SK-N-DZ (cell line): ENCODE measurements at regions not wholly inside any gene's neighbourhood (a gene's known extent, or its start where the extent isn't known, plus 50 kb on each side); places are given as distances from the start of the nearest gene placed in this dataset.
A peak's percentile ranks its signal among the peaks of the same experiment; 100 is the strongest.
"Not testable (repeated sequence)": the region's sequence is repeated elsewhere in the genome, so short reads cannot be mapped to it uniquely, and the experiment has no call there.

Experiments
- DNase-seq: peaks from one replicate; pipeline ENCODE4 v3.0.0-alpha.2; 2015; ENCODE audit warnings: low spot score

DNA sequence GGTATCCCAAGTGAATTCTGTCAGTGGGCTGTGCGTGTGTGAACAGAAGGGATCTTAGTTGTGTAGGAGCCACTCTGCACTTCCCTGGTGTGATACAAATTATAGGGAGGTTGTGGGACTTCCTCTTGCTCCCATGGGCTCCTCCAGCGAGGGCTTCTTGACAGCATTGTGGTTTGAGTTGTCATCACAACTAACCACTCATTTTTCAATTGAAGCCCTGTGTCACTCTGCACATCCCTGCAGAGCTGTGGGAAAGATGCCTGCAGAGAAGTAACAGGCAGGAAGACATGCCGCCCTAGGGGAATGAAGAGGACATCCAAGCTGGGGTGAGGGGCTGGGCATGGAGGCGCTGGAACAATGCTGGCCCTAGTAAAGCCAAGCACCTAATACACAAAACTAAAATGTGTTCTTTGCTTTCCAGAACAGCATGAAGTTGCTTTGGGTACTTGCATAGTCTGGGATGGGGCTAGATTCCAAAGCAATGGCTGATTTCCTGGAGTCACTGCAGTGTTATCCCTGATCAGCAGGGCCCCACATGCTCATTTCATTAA lies 692.5 kb downstream of the TOX3 start:
- no peak for DNase-seq

DNA sequence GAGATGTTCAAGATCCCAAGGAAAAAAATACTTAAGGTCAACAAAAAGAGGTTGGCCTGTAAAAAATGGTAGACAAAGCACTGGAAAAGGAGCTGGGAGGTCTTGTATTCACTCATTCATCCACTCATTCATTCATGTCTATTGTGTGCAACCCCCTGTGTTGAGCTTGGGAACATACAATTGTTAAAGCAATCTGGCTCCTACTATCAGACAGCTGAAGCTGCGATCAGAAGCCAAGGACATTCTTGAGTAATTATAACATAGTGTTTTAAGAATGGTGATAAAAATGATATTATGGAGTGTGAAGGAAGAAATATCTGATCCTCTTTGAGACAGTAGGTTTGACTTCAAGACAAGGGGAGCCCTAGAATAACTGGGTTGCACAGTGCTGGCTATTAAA lies 693.4 kb downstream of the TOX3 start:
- no peak for DNase-seq

DNA sequence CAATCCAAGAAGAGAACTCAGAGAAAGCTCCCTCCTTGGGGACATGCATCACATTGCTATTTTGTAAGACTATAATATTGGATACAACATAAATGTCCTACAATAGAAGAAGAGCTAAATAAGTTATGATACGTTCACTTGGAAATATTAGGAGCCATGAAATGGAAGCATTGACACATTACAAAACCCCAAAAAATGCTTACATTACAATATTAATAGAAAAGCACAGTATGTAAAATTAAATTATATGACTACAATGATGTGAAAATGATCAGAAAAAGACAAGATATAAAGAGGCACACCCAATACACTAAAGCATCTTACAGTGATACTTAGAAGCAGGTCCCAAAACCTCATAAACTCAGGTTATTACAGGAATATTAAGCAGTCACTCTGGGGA lies 694.1 kb downstream of the TOX3 start:
- no peak for DNase-seq

DNA sequence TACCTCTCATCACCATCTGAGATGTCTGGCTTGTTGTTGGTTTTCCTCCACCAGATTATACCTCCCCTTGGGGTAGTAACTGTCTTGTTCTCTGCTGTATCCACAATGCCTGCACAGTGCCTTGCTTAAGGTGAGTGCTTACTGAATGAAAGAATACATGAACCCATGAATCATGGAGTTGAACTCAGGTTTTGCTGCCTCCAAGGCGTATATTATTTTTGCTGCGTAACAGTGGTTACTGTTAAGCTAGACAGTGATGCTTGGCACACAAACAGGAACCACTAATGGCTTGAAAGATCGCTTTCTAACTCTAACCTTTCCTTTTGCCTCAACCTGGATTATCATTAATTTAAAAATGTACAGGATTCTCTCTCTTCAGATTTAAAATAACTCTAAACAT lies 695.8 kb downstream of the TOX3 start:
- DNase-seq: no peak

DNA sequence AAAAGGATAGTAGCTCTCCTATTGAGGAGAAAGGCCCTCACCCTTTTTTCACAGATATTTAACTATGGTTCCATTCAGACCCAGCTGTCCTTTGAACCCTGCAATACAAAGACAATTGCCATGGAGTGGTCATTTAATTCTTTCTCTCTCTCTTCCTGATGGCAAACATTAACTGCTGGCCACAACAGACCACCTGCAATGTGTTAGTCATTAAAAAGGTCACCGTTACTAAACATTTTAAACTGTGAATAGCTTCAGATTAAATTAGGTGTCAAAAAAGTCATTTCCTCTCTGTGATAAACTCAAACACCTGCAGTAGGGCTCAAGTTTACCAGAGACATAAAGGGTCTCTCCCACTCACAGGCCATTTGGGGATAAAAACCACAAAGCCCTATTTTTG lies 697.2 kb downstream of the TOX3 start:
- no peak for DNase-seq

DNA sequence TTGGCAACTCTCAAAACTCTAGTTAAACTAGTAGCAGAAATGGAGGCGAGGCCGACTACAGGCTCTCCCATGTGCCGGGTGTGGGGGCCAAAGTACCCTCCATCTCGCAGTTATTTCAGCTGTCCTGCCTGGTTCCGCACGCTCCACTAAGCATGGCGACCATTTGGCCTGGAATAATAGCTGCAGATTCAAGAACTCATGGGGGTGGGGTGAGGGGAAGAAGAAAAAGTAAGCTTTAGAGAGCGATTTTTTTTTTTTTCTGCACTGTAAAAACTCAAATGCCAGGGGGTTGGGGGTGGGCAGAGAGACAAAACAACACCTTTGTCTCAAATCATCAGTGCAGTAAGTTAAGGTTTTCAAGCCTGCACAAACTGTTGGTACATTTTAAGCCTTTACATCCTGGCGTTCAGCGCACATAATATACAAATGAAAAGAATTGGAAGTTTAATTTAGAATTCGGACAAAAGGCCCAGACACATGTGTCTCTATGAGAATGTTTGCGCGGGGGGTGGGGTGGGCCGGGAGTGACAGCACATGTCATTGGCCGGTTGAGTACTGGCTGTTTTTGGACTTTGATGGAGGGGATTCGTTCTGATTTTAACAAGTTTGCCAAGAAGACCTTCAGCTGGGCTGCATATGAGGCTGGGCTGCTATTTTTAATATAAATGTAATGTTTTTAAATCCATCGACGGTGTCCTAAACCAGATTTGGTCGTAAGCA lies 694.7 kb upstream of the SALL1 start:
- no peak for DNase-seq

DNA sequence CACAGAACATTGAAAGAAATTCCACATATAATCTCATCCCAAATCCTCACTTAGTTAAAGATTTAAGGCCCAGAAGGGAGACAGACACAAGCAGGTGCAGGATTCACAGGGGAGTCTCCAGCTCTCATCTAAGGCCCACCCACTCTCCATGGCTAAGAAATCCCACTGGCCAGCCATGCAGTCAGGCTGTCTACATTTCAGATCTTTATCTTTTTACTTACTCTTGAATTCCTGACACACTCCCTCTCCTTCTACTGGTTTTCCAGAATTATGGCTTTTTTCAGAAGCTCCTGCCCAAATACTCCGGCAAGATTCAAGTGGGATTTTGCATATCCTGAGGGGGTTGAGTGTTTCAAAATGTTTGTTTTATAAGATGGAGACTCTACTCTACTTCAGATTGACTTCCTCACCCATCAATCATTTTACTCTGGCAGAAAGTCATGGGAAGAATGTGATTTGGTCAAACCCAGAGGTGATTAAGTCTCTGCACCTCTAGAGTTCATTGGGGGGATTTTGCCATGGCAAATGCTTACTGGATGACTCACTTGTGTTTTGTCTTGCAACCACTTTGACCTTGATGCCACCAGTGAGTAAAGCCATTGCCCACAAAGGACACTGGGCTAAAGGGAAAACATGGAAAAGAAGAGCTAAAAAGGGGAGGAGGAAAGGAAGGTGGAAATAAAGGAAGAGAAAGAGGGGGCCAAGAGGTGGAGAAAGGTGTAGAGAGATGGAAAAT lies 688.8 kb upstream of the SALL1 start:
- peak; percentile 30 for DNase-seq

DNA sequence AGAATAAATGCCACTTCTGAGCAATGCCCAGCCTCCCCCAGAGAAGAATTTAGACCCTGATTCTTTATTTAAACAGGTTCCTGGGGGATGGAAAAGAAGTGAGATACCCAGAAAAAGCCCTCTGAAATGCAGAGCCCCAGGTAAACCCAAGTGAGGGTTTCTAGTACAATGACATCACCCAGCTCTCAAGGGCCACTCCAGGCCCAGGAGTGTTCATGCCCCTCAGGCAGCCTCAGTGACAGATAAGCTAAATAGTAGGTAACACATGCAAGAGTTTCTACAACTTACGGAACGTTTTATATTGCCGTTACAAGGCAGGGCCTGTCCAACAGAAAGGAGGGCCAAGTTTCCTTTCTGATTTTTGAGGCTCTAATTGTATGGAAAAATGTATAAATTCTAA lies 683.7 kb upstream of the SALL1 start:
- no peak for DNase-seq

DNA sequence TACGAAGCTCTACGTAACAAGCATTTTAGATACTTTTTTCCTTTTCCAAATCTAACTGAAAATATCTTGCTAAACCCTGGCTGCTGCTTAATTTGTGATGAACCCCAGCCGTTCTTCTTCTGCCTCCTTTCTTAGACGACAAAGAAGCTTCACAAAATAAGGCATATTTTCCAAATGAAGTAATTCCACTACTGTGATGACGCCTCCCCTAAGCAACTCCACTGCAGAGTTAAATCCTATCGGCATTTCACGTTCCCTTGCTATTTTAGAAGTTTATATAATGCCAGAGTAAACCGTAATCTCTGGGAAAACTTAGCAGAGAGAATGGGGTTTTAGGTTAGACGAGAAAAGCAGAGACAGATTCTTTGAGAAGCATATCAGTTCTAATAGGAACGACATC lies 683.1 kb upstream of the SALL1 start:
- no peak for DNase-seq

DNA sequence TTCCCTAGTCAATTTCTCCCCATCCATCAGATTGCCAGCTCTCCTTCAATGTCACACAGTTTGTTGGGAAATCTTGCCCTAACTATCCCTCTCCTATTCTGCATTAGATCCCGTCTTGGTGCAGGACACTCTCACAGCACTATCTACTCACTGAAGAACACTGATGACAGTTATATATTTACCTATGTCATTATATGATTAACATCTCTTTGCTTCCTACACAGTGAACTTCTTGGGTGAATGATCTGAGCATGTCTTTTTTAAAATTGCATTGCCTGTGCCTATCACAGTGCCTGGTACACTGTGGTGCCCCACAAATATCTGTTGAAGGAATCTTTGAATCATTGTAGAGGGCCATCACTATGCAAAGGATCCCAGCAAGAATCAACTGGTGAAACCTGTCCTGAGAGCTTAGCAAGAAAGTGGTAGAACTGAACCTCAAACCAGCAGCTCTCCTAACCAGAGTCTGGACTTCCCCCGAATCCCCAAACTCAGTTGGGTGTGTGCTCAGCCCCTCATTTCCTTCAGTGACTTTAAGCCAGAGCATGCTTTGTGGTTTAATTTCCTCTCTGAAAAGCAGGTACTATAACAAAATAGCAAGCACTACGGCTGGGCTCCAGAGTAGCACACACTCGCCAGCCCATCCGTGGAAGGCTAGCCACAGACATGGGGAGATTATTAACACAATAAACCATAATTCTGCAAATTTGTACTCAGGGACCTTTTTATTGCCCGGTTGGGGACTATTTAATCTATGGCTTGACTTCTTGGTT lies 680.7 kb upstream of the SALL1 start:
- no peak for DNase-seq

DNA sequence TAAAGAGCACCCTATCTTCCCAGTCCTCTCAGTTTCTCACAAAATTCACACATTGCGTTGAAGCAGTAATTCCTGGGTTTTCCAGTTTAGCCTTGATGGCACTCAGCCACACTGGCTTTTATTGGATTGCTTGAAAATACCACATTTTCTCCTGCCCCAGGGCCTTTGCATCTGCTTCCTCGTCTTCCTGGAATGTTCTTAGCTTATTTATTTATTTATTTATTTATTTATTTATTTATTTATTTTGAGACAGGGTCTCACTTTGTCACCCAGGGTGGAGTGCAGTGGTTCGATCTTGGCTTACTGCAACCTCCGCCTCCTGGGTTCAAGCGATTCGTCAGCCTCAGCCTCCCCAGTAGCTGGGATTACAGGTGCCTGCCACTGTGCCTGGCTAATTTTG lies 680.0 kb upstream of the SALL1 start:
- DNase-seq: not testable (repeated sequence)

DNA sequence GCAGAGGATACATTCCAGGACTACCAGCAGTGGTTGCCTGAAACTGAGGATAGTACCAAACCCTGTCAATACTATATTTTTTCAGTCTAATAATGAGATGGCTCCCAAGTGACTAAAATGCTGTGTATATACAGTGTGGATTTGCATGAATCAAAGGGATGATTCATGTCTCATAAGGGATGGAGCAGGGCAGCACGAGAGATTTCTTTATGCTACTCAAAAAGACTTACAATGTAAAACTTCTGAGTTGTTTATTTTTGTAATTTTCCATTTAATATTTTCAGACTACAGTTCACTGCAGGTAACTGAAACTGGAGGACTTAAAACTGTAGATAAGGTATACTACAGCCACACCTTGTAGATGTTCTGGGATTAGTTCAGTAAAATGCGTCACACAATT lies 674.7 kb upstream of the SALL1 start:
- no peak for DNase-seq

DNA sequence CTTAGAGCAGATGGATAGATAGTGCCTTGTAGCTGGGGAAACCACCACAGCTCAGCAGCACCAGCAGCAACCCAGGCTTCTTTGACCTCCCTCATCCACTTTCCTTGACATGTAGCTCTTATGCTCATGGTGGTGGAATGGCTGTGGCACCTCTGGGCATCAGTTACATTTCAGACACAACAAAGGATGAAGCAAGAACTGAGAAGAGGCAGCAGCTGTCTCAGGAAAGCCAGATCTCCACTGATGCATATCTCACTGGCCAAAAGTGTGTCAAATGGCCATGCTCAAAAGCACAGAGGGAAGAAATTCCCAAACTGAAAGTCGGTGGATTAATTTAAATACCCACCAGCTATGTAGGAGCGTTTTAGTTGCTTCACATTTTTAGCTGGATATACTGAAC lies 671.4 kb upstream of the SALL1 start:
- peak; percentile 62 for DNase-seq

DNA sequence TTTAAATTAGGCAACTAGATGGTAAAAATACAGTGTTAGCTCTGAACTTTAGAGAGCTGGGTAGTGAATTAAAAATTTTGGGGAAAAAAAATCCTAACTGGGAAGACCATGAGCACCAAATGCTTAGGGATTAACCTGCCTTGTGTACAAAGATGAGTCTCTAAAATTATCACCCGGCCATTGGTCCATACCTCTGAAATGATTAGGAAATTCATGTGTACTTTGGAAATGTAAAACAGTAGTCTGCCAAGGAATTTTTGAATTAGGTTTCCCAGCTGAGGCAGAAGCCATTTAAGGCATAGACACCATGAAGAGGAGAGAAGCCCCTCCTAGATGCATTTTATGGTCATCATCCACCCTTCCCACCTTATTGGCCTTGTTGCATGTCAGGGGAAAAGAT lies 670.5 kb upstream of the SALL1 start:
- no peak for DNase-seq

DNA sequence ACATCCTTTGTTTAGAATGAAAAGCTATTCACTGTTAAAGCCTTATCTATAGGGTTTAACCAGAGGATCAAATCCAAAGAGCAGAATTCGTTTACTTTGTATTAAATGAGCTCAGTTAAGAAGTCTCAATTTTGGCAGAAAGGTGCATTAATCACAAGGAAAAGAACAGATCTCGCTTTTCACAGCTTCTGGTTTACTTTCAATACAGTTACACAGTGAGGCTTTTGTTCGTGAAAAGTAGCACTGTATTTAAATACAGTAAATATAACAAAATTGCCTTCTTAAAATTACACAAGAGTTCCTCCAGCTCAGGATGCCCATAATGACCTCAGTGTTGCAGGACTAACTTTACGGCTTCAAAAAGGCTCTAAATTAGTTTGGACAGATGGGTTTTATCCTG lies 669.1 kb upstream of the SALL1 start:
- no peak for DNase-seq

DNA sequence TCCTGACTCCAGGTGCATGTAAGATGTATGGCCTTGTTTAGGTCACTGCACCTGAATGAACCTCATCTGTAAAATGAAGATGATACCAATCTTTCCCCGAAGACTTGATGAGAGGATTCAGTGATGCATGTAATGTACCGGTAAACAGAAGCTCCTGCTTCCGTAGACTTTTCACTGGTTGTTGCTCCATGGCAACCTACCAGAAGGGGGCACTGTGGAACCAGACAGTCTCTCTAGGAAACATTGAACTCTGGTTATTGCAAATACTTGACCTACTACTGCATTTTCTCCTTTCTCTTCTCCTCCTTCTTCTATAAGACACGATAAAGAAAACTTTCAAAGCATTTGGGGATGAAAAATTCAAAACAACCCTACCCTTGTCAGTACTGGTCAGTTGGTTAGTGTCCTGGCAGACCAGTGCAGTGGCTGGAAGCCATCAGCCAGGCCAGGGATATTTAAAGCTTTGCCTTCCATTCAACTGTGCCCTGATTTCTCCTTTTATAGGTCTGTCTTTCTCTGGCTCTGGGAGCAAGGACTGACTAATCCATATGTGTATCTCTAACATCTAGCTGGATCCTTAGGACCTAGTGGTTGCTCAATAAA lies 667.4 kb upstream of the SALL1 start:
- DNase-seq: peak; percentile 56

DNA sequence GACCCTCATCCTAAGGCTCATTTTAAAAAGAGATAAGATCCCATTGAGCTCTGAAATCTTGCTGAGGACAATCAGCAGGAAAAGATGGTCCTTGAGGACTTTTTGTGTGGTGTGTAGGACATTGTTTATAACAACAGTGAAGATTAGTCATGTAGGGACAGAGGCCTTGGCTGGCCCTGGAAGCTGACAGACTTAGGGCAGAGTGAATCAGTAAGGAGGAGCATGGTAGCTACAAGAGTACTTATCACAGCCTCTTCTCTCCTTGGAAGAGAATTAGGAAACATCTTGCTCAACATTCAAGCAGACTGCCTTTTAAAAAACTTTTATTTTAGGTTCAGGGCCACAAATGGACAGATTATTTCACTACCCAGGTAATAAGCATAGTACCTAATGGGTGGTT lies 665.9 kb upstream of the SALL1 start:
- no peak for DNase-seq

DNA sequence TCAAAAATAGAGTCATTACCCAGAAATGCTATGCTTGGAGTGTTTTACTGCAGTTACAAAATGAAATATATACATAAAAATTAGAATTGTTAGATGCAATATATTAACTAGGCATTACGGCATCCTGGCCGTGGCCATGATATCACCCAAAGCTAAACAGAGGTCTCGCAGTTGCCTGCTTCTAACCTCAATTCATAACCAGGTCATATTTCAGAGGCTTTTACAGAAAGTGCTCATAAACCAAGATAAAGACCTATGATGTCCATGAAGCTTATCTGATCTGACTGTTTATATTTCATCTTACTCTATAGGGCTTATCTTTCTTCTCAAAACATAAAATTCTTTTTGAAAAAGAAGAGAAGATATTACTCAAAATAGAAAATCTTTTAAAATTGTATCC lies 664.5 kb upstream of the SALL1 start:
- peak; percentile 62 for DNase-seq

DNA sequence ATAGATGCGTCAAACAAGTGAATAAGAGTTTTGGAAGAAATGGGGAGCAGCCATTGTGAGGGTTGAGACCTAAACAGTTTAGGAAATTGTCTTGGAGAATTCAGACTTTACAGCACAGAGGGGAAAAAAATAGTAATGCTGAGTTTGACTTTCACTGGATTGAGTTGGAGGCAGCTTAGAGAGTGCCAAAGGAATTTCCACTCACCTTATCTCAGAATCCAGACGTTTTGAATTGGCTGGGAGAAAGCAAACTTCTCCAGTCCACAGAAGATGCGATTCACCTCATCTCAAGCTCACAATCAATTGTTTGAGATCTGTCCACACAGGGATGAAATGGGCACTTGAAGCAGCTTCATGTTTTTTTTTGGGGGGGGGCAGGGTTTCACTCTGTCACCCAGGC lies 663.5 kb upstream of the SALL1 start:
- DNase-seq: no peak

DNA sequence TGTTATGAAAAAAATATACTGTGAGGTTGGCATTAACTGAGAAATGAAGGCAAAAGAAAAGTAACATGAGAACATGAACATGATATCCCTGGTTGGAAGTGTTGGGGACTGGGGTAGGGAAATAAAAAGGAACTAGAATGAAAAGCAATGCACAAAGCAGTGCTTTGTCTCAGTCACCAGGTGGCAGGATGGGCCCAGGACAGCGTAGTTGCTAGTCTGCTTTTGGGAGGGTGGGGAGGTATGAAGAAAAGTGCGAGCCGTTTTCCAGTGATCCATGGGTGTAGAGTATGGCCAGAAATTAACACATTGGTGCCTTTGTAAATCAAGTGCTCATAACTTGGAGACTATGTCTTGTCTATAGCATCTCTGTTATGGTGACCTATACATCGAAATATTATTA lies 662.5 kb upstream of the SALL1 start:
- DNase-seq: no peak

DNA sequence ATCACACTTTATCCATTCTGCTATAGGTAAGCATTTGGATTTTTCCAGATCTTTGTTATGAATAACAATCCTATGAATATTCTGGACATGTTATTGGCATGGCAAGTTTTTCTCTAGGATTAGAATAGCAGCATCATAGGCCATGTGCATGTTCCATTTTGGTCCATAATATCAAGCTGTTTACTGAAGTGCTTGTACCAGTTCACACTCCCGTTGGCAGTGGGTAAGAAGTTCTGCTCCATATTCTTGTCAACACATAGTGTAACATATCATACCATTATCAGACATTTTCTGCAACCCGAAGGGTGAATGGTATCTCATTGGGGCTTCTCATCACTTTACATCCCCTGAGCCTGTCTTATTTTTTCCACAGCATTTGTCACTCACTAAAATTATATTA lies 661.9 kb upstream of the SALL1 start:
- DNase-seq: no peak

DNA sequence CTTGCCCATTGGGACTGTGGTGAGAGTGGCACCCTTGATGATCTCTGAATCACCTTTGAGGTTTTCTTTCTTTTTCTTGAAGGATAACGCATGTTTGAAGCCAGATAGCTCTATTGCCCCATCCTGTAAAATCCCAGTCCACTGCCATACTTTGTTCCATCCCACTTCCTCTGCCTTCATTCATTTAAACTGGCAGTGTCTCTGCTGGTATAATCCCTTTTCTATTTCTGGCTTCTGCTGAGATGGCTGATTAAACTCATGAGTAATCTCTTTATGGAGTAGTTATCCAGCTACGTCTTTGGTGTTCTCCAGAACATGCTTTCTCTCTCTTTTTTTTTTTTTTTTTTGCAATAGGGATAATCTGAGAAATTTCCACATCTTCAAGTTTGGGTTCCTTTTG lies 656.5 kb upstream of the SALL1 start:
- DNase-seq: no peak
